KG1 (cell line): ENCODE measurements at regions not wholly inside any gene's neighbourhood (a gene's known extent, or its start where the extent isn't known, plus 50 kb on each side); places are given as distances from the start of the nearest gene placed in this dataset.
"Not testable (repeated sequence)": the region's sequence is repeated elsewhere in the genome, so short reads cannot be mapped to it uniquely, and the experiment has no call there.

Source experiments
- DNase-seq: peaks from one replicate; lab custom pipeline; 2025; lab: John Stamatoyannopoulos, UW

- no peak for DNase-seq
Observed at GRCh38 chr4:130073145-130073790, 977.3 kb downstream of the C4orf33 start.

- DNase-seq: no peak
Observed at GRCh38 chr4:130074096-130074495, 978.1 kb downstream of the C4orf33 start.

GRCh38 chr4:130077275-130077674, 981.3 kb downstream of the C4orf33 start:
- no peak for DNase-seq

- not testable (repeated sequence) for DNase-seq
Observed at GRCh38 chr4:130079027-130079426, 983.1 kb downstream of the C4orf33 start.

GRCh38 chr4:130080872-130081451, 985.0 kb downstream of the C4orf33 start:
- no peak for DNase-seq

- DNase-seq: no peak
Observed at GRCh38 chr4:130090427-130090826, 994.5 kb downstream of the C4orf33 start.

- DNase-seq: no peak
Observed at GRCh38 chr4:130092187-130093015, 996.4 kb downstream of the C4orf33 start.

- DNase-seq: no peak
Observed at GRCh38 chr4:130099105-130099504, 1003.2 kb downstream of the C4orf33 start.

- no peak for DNase-seq
Observed at GRCh38 chr4:130110189-130110588, 1014.2 kb downstream of the C4orf33 start.

GRCh38 chr4:130110770-130111169, 1014.8 kb downstream of the C4orf33 start:
- DNase-seq: no peak

GRCh38 chr4:130124066-130124465, 1028.1 kb downstream of the C4orf33 start:
- DNase-seq: no peak

GRCh38 chr4:130125467-130125866, 1029.5 kb downstream of the C4orf33 start:
- DNase-seq: no peak

- DNase-seq: no peak
Observed at GRCh38 chr4:130127297-130127696, 1031.3 kb downstream of the C4orf33 start.

- no peak for DNase-seq
Observed at GRCh38 chr4:130131536-130131935, 1035.6 kb downstream of the C4orf33 start.

GRCh38 chr4:130141651-130142050, 1045.7 kb downstream of the C4orf33 start:
- DNase-seq: no peak

- no peak for DNase-seq
Observed at GRCh38 chr4:130143656-130144055, 1047.7 kb downstream of the C4orf33 start.

- DNase-seq: no peak
Observed at GRCh38 chr4:130146773-130147172, 1050.8 kb downstream of the C4orf33 start.

GRCh38 chr4:130147641-130148040, 1051.7 kb downstream of the C4orf33 start:
- DNase-seq: no peak

GRCh38 chr4:130154901-130155300, 1058.9 kb downstream of the C4orf33 start:
- DNase-seq: no peak

GRCh38 chr4:130163701-130164100, 1067.7 kb downstream of the C4orf33 start:
- DNase-seq: no peak

- no peak for DNase-seq
Observed at GRCh38 chr4:130165381-130165780, 1069.4 kb downstream of the C4orf33 start.

GRCh38 chr4:130172156-130172555, 1076.2 kb downstream of the C4orf33 start:
- DNase-seq: no peak

- DNase-seq: no peak
Observed at GRCh38 chr4:130178106-130178505, 1082.2 kb downstream of the C4orf33 start.
